OCI-LY7 (cell line): ENCODE measurements at regions not wholly inside any gene's neighbourhood (a gene's known extent, or its start where the extent isn't known, plus 50 kb on each side); places are given as distances from the start of the nearest gene placed in this dataset.

ENCODE experiments used
- BruUV-seq: library from RNA; stranded (reverse); fragments of 400-500 nt; replicated peaks from 2 replicates; lab custom pipeline; 2021; lab: Mats Ljungman, UMichigan
- CTCF ChIA-PET: fragments of 300-600 bp; sonication (Branson Sonifier 250); formaldehyde crosslinking; loops from one replicate; lab custom pipeline; 2022; ENCODE audit warnings: antibody characterized with exemption; ENCODE audit not compliant: unreplicated experiment; lab: Charles Lee
- POLR2A ChIA-PET: fragments of 300-600 bp; sonication (Branson Sonifier 250); formaldehyde crosslinking; loops from one replicate; lab custom pipeline; 2022; ENCODE audit warnings: antibody characterized with exemption; lab: Charles Lee
- DNase-seq: peaks from one replicate; pipeline ENCODE4 v3.0.0-alpha.2; 2015; ENCODE audit warnings: low spot score
- H2AFZ ChIP-seq: fragments of 200-600 bp; sonication (generic), shearing (Covaris generic); 2 replicates; pipeline ENCODE4 v1.6.1; 2014; ENCODE audit warnings: mild to moderate bottlenecking, antibody characterized with exemption, low read length, moderate library complexity
- H3K27ac ChIP-seq: fragments of 200-600 bp; sonication (generic); 2 replicates; pipeline ENCODE4 v1.5.1; 2014; ENCODE audit warnings: mixed run types, low read depth, mild to moderate bottlenecking, moderate library complexity, low read length, inconsistent platforms; ENCODE audit not compliant: poor library complexity, severe bottlenecking
- H3K36me3 ChIP-seq: fragments of 200-600 bp; sonication (generic); 2 replicates; pipeline ENCODE4 v1.6.1; 2014; ENCODE audit warnings: mild to moderate bottlenecking, antibody characterized with exemption, low read length, moderate library complexity, mixed read lengths; ENCODE audit not compliant: insufficient read depth
- H3K4me1 ChIP-seq: fragments of 200-600 bp; sonication (generic); 2 replicates; pipeline ENCODE4 v1.5.1; 2014; ENCODE audit warnings: mild to moderate bottlenecking, low read length; ENCODE audit not compliant: insufficient read depth, poor library complexity, severe bottlenecking
- H3K4me2 ChIP-seq: fragments of 200-600 bp; sonication (generic); 2 replicates; pipeline ENCODE4 v1.6.1; 2014; ENCODE audit warnings: mild to moderate bottlenecking, low read length
- H3K4me3 ChIP-seq: fragments of 200-600 bp; sonication (generic); 2 replicates; pipeline ENCODE4 v1.5.1; 2014; ENCODE audit warnings: mild to moderate bottlenecking, low read depth, low read length; ENCODE audit not compliant: poor library complexity, severe bottlenecking
- H3K79me2 ChIP-seq: fragments of 200-600 bp; sonication (generic); 2 replicates; pipeline ENCODE4 v1.6.1; 2016; ENCODE audit warnings: low read depth, mild to moderate bottlenecking, low read length, moderate library complexity, mixed read lengths; ENCODE audit not compliant: insufficient read depth
- H3K9me2 ChIP-seq: fragments of 200-600 bp; sonication (generic); 2 replicates; pipeline ENCODE4 v1.6.1; 2016; ENCODE audit warnings: mild to moderate bottlenecking, low read length, mixed read lengths; ENCODE audit not compliant: insufficient read depth
- H3K9me3 ChIP-seq: fragments of 200-600 bp; sonication (generic); 2 replicates; pipeline ENCODE4 v1.6.1; 2014; ENCODE audit warnings: mild to moderate bottlenecking, mixed run types, low read length, mixed read lengths
- H4K20me1 ChIP-seq: fragments of 200-600 bp; sonication (generic); 2 replicates; pipeline ENCODE4 v1.6.1; 2014; ENCODE audit warnings: mild to moderate bottlenecking, antibody characterized with exemption, low read length, moderate library complexity, mixed read lengths; ENCODE audit not compliant: insufficient read depth
- CTCF ChIP-seq: fragments of 200-600 bp; sonication (generic); conservative IDR thresholded peaks from 2 replicates; pipeline ENCODE4 v1.5.1; 2014; ENCODE audit warnings: mild to moderate bottlenecking, antibody characterized with exemption, low read length, moderate library complexity, mixed read lengths
- EZH2phosphoT487 ChIP-seq: fragments of 200-600 bp; sonication (generic); IDR thresholded peaks from 2 replicates; pipeline ENCODE4 v1.6.1; 2018; ENCODE audit warnings: low read depth, borderline replicate concordance, mild to moderate bottlenecking, mixed run types, antibody characterized with exemption, low read length, moderate library complexity, mixed read lengths
- intact Hi-C: fragments of 100-400 bp; cut with micrococcal nuclease; formaldehyde crosslinking; loops from one replicate; pipeline ENCODE4 v1.10.0; 2022; ENCODE audit not compliant: unreplicated experiment

DNA sequence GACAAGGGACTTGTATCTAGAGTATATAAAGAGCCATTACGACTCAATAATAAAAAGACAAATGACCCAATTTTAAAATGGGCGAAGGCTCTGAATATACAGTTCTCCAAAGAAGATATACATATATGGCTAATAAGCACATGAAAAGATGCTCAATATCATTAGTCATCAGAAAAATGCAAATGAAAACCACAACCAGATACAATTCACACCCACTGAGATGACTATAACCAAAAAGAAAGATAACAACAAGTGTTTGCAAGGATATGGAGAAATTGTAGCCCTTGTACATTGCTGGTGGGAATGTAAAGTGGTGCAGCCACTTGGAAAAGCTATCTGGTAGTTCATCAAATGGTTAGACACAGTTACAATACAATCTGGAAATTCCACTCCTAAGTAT is 96.3 kb downstream of the TRIM29 start:
- H3K4me3 ChIP-seq: no peak overlapping the region
- H3K9me3 ChIP-seq: no peaks in the 10 kb centered on the region
- intact Hi-C loops: no loop called here
- no peaks in the 10 kb centered on the region for H3K36me3 ChIP-seq
- no TSS peak for BruUV-seq
- ChIA-PET CTCF (no interaction called here), POLR2A (no interaction called here)
- H2AFZ ChIP-seq: no peak overlapping the region
- no peaks in the 10 kb centered on the region for H3K4me1 ChIP-seq
- H3K9me2 ChIP-seq: no peaks in the 10 kb centered on the region
- no peak overlapping the region for H3K27ac ChIP-seq
- no peak overlapping the region for H3K4me2 ChIP-seq
- no peaks in the 10 kb centered on the region for H4K20me1 ChIP-seq
- TF ChIP-seq EZH2phosphoT487: no peak
- no peak for TF ChIP-seq CTCF
- H3K79me2 ChIP-seq: no peaks in the 10 kb centered on the region
- no peak for DNase-seq

GRCh38 chr11:120040151-120040840 is 97.6 kb downstream of the TRIM29 start:
- CTCF ChIA-PET: no interaction called here

More at GRCh38 chr11:120040151-120040840, 97.6 kb downstream of the TRIM29 start:
- H3K4me3 ChIP-seq: no peak overlapping the region
- H2AFZ ChIP-seq: no peak overlapping the region
- no peaks in the 10 kb centered on the region for H3K36me3 ChIP-seq
- H4K20me1 ChIP-seq: no peaks in the 10 kb centered on the region
- no peak overlapping the region for H3K4me2 ChIP-seq
- no peak overlapping the region for H3K27ac ChIP-seq
- intact Hi-C loops: no loop called here
- TF ChIP-seq CTCF (no peak), EZH2phosphoT487 (no peak)
- POLR2A ChIA-PET: no interaction called here
- BruUV-seq: no TSS peak
- no peaks in the 10 kb centered on the region for H3K4me1 ChIP-seq
- no peaks in the 10 kb centered on the region for H3K9me2 ChIP-seq
- H3K79me2 ChIP-seq: no peaks in the 10 kb centered on the region
- DNase-seq: no peak
- H3K9me3 ChIP-seq: no peaks in the 10 kb centered on the region
